GM21423 (cell line): ENCODE measurements at regions not wholly inside any gene's neighbourhood (a gene's known extent, or its start where the extent isn't known, plus 50 kb on each side); places are given as distances from the start of the nearest gene placed in this dataset.

Source experiments
- ATAC-seq: cut with Tn5 transposase; IDR thresholded peaks from one replicate; pipeline ENCODE4 v1.9.1; 2021; ENCODE audit warnings: mild to moderate bottlenecking, moderate library complexity; ENCODE audit not compliant: unreplicated experiment

DNA sequence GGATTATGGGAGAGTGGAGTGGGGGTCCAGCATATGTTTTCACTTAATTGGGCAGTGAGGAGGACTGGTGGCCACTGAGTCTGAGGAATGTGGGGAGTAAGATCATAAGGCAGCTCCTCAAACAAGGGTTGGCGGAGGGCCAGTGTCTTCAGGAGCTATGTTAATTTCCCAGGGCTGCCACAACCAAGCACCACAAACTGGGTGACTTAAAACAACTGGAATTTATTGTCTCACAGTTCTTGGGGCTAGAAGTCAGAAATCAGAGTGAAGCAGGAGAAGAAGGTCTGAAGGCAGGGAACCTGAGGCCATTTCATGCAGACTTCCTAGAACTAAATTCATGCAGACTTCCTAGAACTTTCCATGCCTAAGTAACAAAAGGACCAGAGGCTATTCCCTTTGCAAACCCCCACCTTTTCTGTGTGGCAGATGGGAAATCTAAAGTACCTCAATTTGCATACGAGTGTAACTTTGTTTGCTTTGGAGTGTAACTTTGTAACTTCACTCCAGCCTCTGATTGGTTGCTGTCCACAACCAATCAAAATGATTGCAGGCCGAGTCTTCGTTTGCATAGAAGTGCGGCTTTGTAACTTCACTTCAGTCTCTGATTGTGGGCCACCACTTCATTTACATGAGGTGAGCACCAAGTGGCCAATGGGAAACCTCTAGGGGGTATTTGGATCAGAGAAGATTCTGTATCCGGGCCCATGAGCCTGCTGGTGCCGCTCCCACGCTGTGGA is 50.5 kb upstream of the ZBED5 start:
- ATAC-seq = no peak
